ENCODE measurements at regions not wholly inside any gene's neighbourhood (a gene's known extent, or its start where the extent isn't known, plus 50 kb on each side); places are given as distances from the start of the nearest gene placed in this dataset.

GRCh38 chr6:56724455-56724854, 81.8 kb upstream of the DST start:
- TF ChIP-seq CTCF (IDR thresholded peaks at IDR 0.05) = no peak
- no peak for TF ChIP-seq POLR2A (IDR thresholded peaks at IDR 0.05)
- no peak for TF ChIP-seq POLR2AphosphoS5 (IDR thresholded peaks at IDR 0.05)
